ENCODE measurements at regions not wholly inside any gene's neighbourhood (a gene's known extent, or its start where the extent isn't known, plus 50 kb on each side); places are given as distances from the start of the nearest gene placed in this dataset.

DNA sequence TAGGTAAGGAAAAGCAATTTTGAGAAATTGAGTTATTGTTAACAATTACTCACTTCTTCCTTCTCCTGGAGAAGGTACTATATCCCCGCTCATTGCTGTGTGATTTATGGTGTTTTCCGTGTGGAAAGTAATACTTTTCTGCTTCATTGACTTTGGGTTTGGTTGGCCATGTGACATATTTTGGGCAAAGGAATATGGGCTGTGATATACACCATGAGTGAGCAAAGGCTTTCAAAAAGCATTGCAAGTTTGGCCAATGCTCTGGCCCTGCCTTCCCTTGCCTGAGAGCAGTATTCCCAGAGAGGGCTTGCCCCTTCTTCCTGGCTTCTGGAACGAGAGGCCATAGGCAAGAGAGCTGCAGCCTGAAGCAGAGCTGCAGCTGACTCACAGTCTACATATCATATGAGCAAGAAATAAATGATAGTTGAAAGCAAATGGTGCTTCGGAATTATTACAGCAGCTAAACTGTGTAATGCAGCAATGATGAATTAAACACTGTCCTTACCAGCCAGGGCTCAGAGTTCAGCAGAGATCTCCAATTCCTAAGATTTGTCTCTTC lies 216.8 kb upstream of the CD96 start:
- FAIRE-seq (no peak), DNase-seq (ENCODE audit: extremely low read depth in 1 of 4, low spot score in 3 of 4) (no peak), ATAC-seq (no peak)
- Histone ChIP-seq H3K4me2 (ENCODE audit: insufficient read depth, low read length) (no peak overlapping the region), H3K4me3 (no peak overlapping the region), H4K20me1 (replicated peaks; ENCODE audit: control insufficient read depth, insufficient read depth, low read length) (no peaks in the 10 kb centered on the region), H3K9me1 (ENCODE audit: control insufficient read depth, insufficient read depth, low read length) (no peaks in the 10 kb centered on the region), H3K27ac (ENCODE audit: extremely low read depth, low read depth, low read length) (no peak overlapping the region), H3K9me3 (replicated peaks; ENCODE audit: control insufficient read depth, insufficient read depth, low read depth, low read length) (no peaks in the 10 kb centered on the region), H3K4me1 (replicated peaks in 1 of 2; ENCODE audit: control insufficient read depth in 2 of 2, insufficient read depth in 2 of 2, low read length in 2 of 2) (no peaks in the 10 kb centered on the region), H3K9ac (ENCODE audit: insufficient read depth in 1 of 2, low read depth in 2 of 2, low read length in 2 of 2) (no peak overlapping the region), H3K36me3 (ENCODE audit: control insufficient read depth, insufficient read depth, low read length) (no peaks in the 10 kb centered on the region), H3K27me3 (ENCODE audit: control insufficient read depth in 2 of 2, insufficient read depth in 2 of 2, low read length in 2 of 2) (no peaks in the 10 kb centered on the region), H2AFZ (ENCODE audit: low read depth, low read length) (no peak overlapping the region), H3K79me2 (ENCODE audit: control insufficient read depth, insufficient read depth, low read length) (no peaks in the 10 kb centered on the region)
- in situ Hi-C loops (cut with MboI) (no loop called here), intact Hi-C loops (cut with micrococcal nuclease) (no loop called here)
- 0% methylated on average over 4 of the region's 4 CpGs for WGBS (ENCODE audit: insufficient coverage, low coverage, missing lambda C conversion rate)
- CTCF ChIA-PET (ENCODE audit: low intra/inter-chr PET ratio), result no interaction called here
- POLR2A ChIA-PET, result no interaction called here
- no TSS peak for BruUV-seq (replicated peaks)
- no peak for TF ChIP-seq ZMIZ1 (IDR thresholded peaks at IDR 0.05; ENCODE audit: low read depth in 2 of 2, low read length in 2 of 2)
- TF ChIP-seq TEAD2 (tag; IDR thresholded peaks at IDR 0.05), result no peak
- no peak for TF ChIP-seq SMAD4 (CRISPR knock-in tag; conservative IDR thresholded peaks at IDR 0.05)
- no peak for TF ChIP-seq ZNF551 (CRISPR knock-in tag; IDR thresholded peaks at IDR 0.05)
- no peak for TF ChIP-seq YY1 (IDR thresholded peaks at IDR 0.05; ENCODE audit: borderline replicate concordance in 1 of 3, control insufficient read depth in 1 of 3, extremely low read depth in 1 of 3, insufficient read depth in 3 of 3, insufficient read length in 1 of 3, insufficient replicate concordance in 2 of 3, low read depth in 1 of 3, low read length in 2 of 3)
- TF ChIP-seq ZNF23 (CRISPR knock-in tag; IDR thresholded peaks at IDR 0.05), result no peak
- no peak for TF ChIP-seq ERF (CRISPR knock-in tag; IDR thresholded peaks at IDR 0.05)
- TF ChIP-seq CHAMP1 (IDR thresholded peaks at IDR 0.05), result no peak
- no peak for TF ChIP-seq ZFPM2 (CRISPR knock-in tag; IDR thresholded peaks at IDR 0.05)
- TF ChIP-seq ZEB2 (IDR thresholded peaks at IDR 0.05), result no peak
- TF ChIP-seq HIVEP1 (CRISPR knock-in tag; IDR thresholded peaks at IDR 0.05), result no peak
- no peak for TF ChIP-seq ZNF212 (CRISPR knock-in tag; IDR thresholded peaks at IDR 0.05)
- no peak for TF ChIP-seq SNAPC5 (CRISPR knock-in tag; IDR thresholded peaks at IDR 0.05)
